ENCODE measurements at regions not wholly inside any gene's neighbourhood (a gene's known extent, or its start where the extent isn't known, plus 50 kb on each side); places are given as distances from the start of the nearest gene placed in this dataset.
A peak's percentile ranks its signal among the peaks of the same experiment; 100 is the strongest.

- no peak for ATAC-seq
- TF ChIP-seq BACH2 (CRISPR knock-in tag; IDR thresholded peaks at IDR 0.05; ENCODE audit: borderline replicate concordance), result no peak
- no peak for TF ChIP-seq ZFP30 (CRISPR knock-in tag; IDR thresholded peaks at IDR 0.05)
- TF ChIP-seq TCF4 (CRISPR knock-in tag; IDR thresholded peaks at IDR 0.05; ENCODE audit: borderline replicate concordance), result no peak
These were observed 99.4 kb downstream of the ADSS2 start for GRCh38 chr1:244352156-244352830.

- TF ChIP-seq OSR1 (CRISPR knock-in tag; IDR thresholded peaks at IDR 0.05), result peak; percentile 29; the same call in 1 of the 2 replicates
- TF ChIP-seq BACH2 (CRISPR knock-in tag; IDR thresholded peaks at IDR 0.05; ENCODE audit: borderline replicate concordance), result no peak
- TF ChIP-seq CREB5 (CRISPR knock-in tag; IDR thresholded peaks at IDR 0.05; ENCODE audit: low read depth), result no peak
- ATAC-seq, result peak; percentile 78
These were observed 98.1 kb downstream of the ADSS2 start for GRCh38 chr1:244353551-244354091.

- no peak for ATAC-seq
- TF ChIP-seq PPARA (CRISPR knock-in tag; IDR thresholded peaks at IDR 0.05; ENCODE audit: borderline replicate concordance), result no peak
- no peak for TF ChIP-seq CREB5 (CRISPR knock-in tag; IDR thresholded peaks at IDR 0.05; ENCODE audit: low read depth)
- no peak for TF ChIP-seq SNAI2 (CRISPR knock-in tag; IDR thresholded peaks at IDR 0.05)
- no peak for TF ChIP-seq BACH2 (CRISPR knock-in tag; IDR thresholded peaks at IDR 0.05; ENCODE audit: borderline replicate concordance)
- TF ChIP-seq CSDC2 (CRISPR knock-in tag; IDR thresholded peaks at IDR 0.05), result no peak
- TF ChIP-seq GLIS3 (CRISPR knock-in tag; IDR thresholded peaks at IDR 0.05), result no peak
- TF ChIP-seq CSRNP3 (CRISPR knock-in tag; IDR thresholded peaks at IDR 0.05), result no peak
- no peak for TF ChIP-seq ZC3H10 (CRISPR knock-in tag; IDR thresholded peaks at IDR 0.05)
- TF ChIP-seq POU6F1 (CRISPR knock-in tag; IDR thresholded peaks at IDR 0.05; ENCODE audit: borderline replicate concordance, low read depth), result no peak
These were observed 96.9 kb downstream of the ADSS2 start for GRCh38 chr1:244354810-244355278.

- no peak for ATAC-seq
- TF ChIP-seq ZNF70 (CRISPR knock-in tag; IDR thresholded peaks at IDR 0.05), result no peak
- TF ChIP-seq POU6F1 (CRISPR knock-in tag; IDR thresholded peaks at IDR 0.05; ENCODE audit: borderline replicate concordance, low read depth), result no peak
- TF ChIP-seq ZFP30 (CRISPR knock-in tag; IDR thresholded peaks at IDR 0.05), result no peak
- no peak for TF ChIP-seq ARNTL (CRISPR knock-in tag; IDR thresholded peaks at IDR 0.05; ENCODE audit: borderline replicate concordance, low read depth)
- no peak for TF ChIP-seq BACH2 (CRISPR knock-in tag; IDR thresholded peaks at IDR 0.05; ENCODE audit: borderline replicate concordance)
- TF ChIP-seq CSRNP3 (CRISPR knock-in tag; IDR thresholded peaks at IDR 0.05), result no peak
- no peak for TF ChIP-seq TCF4 (CRISPR knock-in tag; IDR thresholded peaks at IDR 0.05; ENCODE audit: borderline replicate concordance)
- no peak for TF ChIP-seq OSR1 (CRISPR knock-in tag; IDR thresholded peaks at IDR 0.05)
- TF ChIP-seq CREB5 (CRISPR knock-in tag; IDR thresholded peaks at IDR 0.05; ENCODE audit: low read depth), result no peak
- no peak for TF ChIP-seq TSHZ2 (CRISPR knock-in tag; IDR thresholded peaks at IDR 0.05)
- TF ChIP-seq ZNF565 (CRISPR knock-in tag; conservative IDR thresholded peaks at IDR 0.05; ENCODE audit: low read depth), result no peak
- no peak for TF ChIP-seq RARB (CRISPR knock-in tag; IDR thresholded peaks at IDR 0.05)
- TF ChIP-seq TOX (CRISPR knock-in tag; IDR thresholded peaks at IDR 0.05; ENCODE audit: borderline replicate concordance), result no peak
- TF ChIP-seq ESRRG (CRISPR knock-in tag; IDR thresholded peaks at IDR 0.05), result no peak
- no peak for TF ChIP-seq ISL1 (CRISPR knock-in tag; IDR thresholded peaks at IDR 0.05)
- TF ChIP-seq ZNF8 (CRISPR knock-in tag; IDR thresholded peaks at IDR 0.05), result no peak
These were observed 95.3 kb downstream of the ADSS2 start for GRCh38 chr1:244356376-244356775.

Measured in SK-N-SH treated with all-trans-retinoic acid at 6 μM for 48 hours (cell line).